Stimulated activated memory B cell treated with anti-CD40 and anti-IgM and Interleukin-4, amounts not matched to agents 10 μg/mL and 1 μg/mL and 100 μg/mL, for 72 hours (primary cell): ENCODE measurements at regions not wholly inside any gene's neighbourhood (a gene's known extent, or its start where the extent isn't known, plus 50 kb on each side); places are given as distances from the start of the nearest gene placed in this dataset.
"Not testable (repeated sequence)": the region's sequence is repeated elsewhere in the genome, so short reads cannot be mapped to it uniquely, and the experiment has no call there.

Experiments used
- ATAC-seq: fragments of 150-1000 bp; cut with Tn5 transposase; 2 replicates; pipeline ENCODE4 v1.10.0; 2021
- H3K27ac Mint-ChIP-seq: one replicate; pipeline ENCODE4 v1.8.0; 2022; ENCODE audit warnings: mild to moderate bottlenecking, mixed read lengths
- H3K27me3 Mint-ChIP-seq: one replicate; pipeline ENCODE4 v1.8.0; 2022; ENCODE audit warnings: mixed read lengths
- H3K36me3 Mint-ChIP-seq: one replicate; pipeline ENCODE4 v1.8.0; 2022; ENCODE audit warnings: mixed read lengths
- H3K4me1 Mint-ChIP-seq: one replicate; pipeline ENCODE4 v1.8.0; 2022; ENCODE audit warnings: mixed read lengths
- H3K4me3 Mint-ChIP-seq: one replicate; pipeline ENCODE4 v1.8.0; 2022; ENCODE audit warnings: mild to moderate bottlenecking, moderate library complexity, mixed read lengths
- H3K9me3 Mint-ChIP-seq: one replicate; pipeline ENCODE4 v1.8.0; 2022; ENCODE audit warnings: mixed read lengths

GRCh38 chr7:113752689-113753088, 166.1 kb downstream of the PPP1R3A start:
- no peaks in the 10 kb centered on the region for H3K4me1 Mint-ChIP-seq
- H3K27ac Mint-ChIP-seq: no peak overlapping the region
- no peak overlapping the region for H3K4me3 Mint-ChIP-seq
- no peak for ATAC-seq
- H3K27me3 Mint-ChIP-seq: no peaks in the 10 kb centered on the region
- peaks cover 3% of the 10 kb centered on the region for H3K9me3 Mint-ChIP-seq
- H3K36me3 Mint-ChIP-seq: no peaks in the 10 kb centered on the region

GRCh38 chr7:113752289-113752688, 166.5 kb downstream of the PPP1R3A start:
- H3K27ac Mint-ChIP-seq: no peak overlapping the region
- no peaks in the 10 kb centered on the region for H3K36me3 Mint-ChIP-seq
- H3K4me1 Mint-ChIP-seq: no peaks in the 10 kb centered on the region
- no peak overlapping the region for H3K4me3 Mint-ChIP-seq
- no peaks in the 10 kb centered on the region for H3K27me3 Mint-ChIP-seq
- no peak for ATAC-seq
- H3K9me3 Mint-ChIP-seq: no peaks in the 10 kb centered on the region

- H3K36me3 Mint-ChIP-seq: no peaks in the 10 kb centered on the region
- H3K9me3 Mint-ChIP-seq: no peaks in the 10 kb centered on the region
- no peak overlapping the region for H3K27ac Mint-ChIP-seq
- no peak for ATAC-seq
- H3K4me1 Mint-ChIP-seq: no peaks in the 10 kb centered on the region
- H3K27me3 Mint-ChIP-seq: no peaks in the 10 kb centered on the region
- no peak overlapping the region for H3K4me3 Mint-ChIP-seq
These were observed 167.3 kb downstream of the PPP1R3A start for GRCh38 chr7:113751547-113751946.

- H3K27ac Mint-ChIP-seq, H3K9me3 Mint-ChIP-seq, H3K27me3 Mint-ChIP-seq, H3K36me3 Mint-ChIP-seq, ATAC-seq, H3K4me3 Mint-ChIP-seq, H3K4me1 Mint-ChIP-seq: not testable (repeated sequence)
These were observed 170.4 kb downstream of the PPP1R3A start for GRCh38 chr7:113748385-113748784.

- not testable (repeated sequence) for H3K4me1 Mint-ChIP-seq, H3K27ac Mint-ChIP-seq, H3K27me3 Mint-ChIP-seq, H3K36me3 Mint-ChIP-seq, H3K4me3 Mint-ChIP-seq, ATAC-seq
- H3K9me3 Mint-ChIP-seq: peaks cover 13% of the 10 kb centered on the region
These were observed 175.8 kb downstream of the PPP1R3A start for GRCh38 chr7:113742946-113743431.

GRCh38 chr7:113742377-113742776, 176.4 kb downstream of the PPP1R3A start:
- ATAC-seq: no peak
- peaks cover 13% of the 10 kb centered on the region for H3K9me3 Mint-ChIP-seq
- H3K27me3 Mint-ChIP-seq: no peaks in the 10 kb centered on the region
- H3K4me1 Mint-ChIP-seq: no peaks in the 10 kb centered on the region
- no peak overlapping the region for H3K4me3 Mint-ChIP-seq
- H3K27ac Mint-ChIP-seq: no peak overlapping the region
- no peaks in the 10 kb centered on the region for H3K36me3 Mint-ChIP-seq

- Mint-ChIP-seq H3K4me1 (no peaks in the 10 kb centered on the region), H3K36me3 (no peaks in the 10 kb centered on the region), H3K27ac (no peak overlapping the region), H3K4me3 (no peak overlapping the region), H3K9me3 (no peaks in the 10 kb centered on the region), H3K27me3 (no peaks in the 10 kb centered on the region)
- ATAC-seq: no peak
These were observed 187.2 kb downstream of the PPP1R3A start for GRCh38 chr7:113731571-113731970.

GRCh38 chr7:113730309-113730955, 188.4 kb downstream of the PPP1R3A start:
- no peaks in the 10 kb centered on the region for H3K36me3 Mint-ChIP-seq
- H3K4me3 Mint-ChIP-seq: no peak overlapping the region
- H3K4me1 Mint-ChIP-seq: no peaks in the 10 kb centered on the region
- no peaks in the 10 kb centered on the region for H3K27me3 Mint-ChIP-seq
- H3K9me3 Mint-ChIP-seq: no peaks in the 10 kb centered on the region
- no peak overlapping the region for H3K27ac Mint-ChIP-seq
- no peak for ATAC-seq

- H3K9me3 Mint-ChIP-seq: no peaks in the 10 kb centered on the region
- no peaks in the 10 kb centered on the region for H3K36me3 Mint-ChIP-seq
- no peaks in the 10 kb centered on the region for H3K27me3 Mint-ChIP-seq
- ATAC-seq: no peak
- no peaks in the 10 kb centered on the region for H3K4me1 Mint-ChIP-seq
- H3K4me3 Mint-ChIP-seq: no peak overlapping the region
- H3K27ac Mint-ChIP-seq: no peak overlapping the region
These were observed 191.3 kb downstream of the PPP1R3A start for GRCh38 chr7:113727486-113727885.

- no peaks in the 10 kb centered on the region for H3K9me3 Mint-ChIP-seq
- no peak overlapping the region for H3K27ac Mint-ChIP-seq
- no peaks in the 10 kb centered on the region for H3K4me1 Mint-ChIP-seq
- no peak overlapping the region for H3K4me3 Mint-ChIP-seq
- no peaks in the 10 kb centered on the region for H3K36me3 Mint-ChIP-seq
- H3K27me3 Mint-ChIP-seq: no peaks in the 10 kb centered on the region
- ATAC-seq: no peak
These were observed 196.8 kb downstream of the PPP1R3A start for GRCh38 chr7:113722006-113722405.

GRCh38 chr7:113717739-113718138, 201.1 kb downstream of the PPP1R3A start:
- Mint-ChIP-seq H3K4me1 (no peaks in the 10 kb centered on the region), H3K27me3 (no peaks in the 10 kb centered on the region), H3K27ac (no peak overlapping the region), H3K4me3 (no peak overlapping the region), H3K36me3 (no peaks in the 10 kb centered on the region), H3K9me3 (no peaks in the 10 kb centered on the region)
- no peak for ATAC-seq

GRCh38 chr7:113715981-113716856, 202.6 kb downstream of the PPP1R3A start:
- Mint-ChIP-seq H3K36me3 (no peaks in the 10 kb centered on the region), H3K4me3 (no peak overlapping the region), H3K9me3 (peaks cover 6% of the 10 kb centered on the region), H3K4me1 (no peaks in the 10 kb centered on the region), H3K27ac (no peak overlapping the region), H3K27me3 (no peaks in the 10 kb centered on the region)
- no peak for ATAC-seq

GRCh38 chr7:113715262-113715661, 203.5 kb downstream of the PPP1R3A start:
- H3K9me3 Mint-ChIP-seq: peaks cover 6% of the 10 kb centered on the region
- H3K27ac Mint-ChIP-seq: no peak overlapping the region
- no peak for ATAC-seq
- peaks cover 3% of the 10 kb centered on the region for H3K4me1 Mint-ChIP-seq
- H3K4me3 Mint-ChIP-seq: no peak overlapping the region
- H3K36me3 Mint-ChIP-seq: no peaks in the 10 kb centered on the region
- peaks cover 4% of the 10 kb centered on the region for H3K27me3 Mint-ChIP-seq

- H3K36me3 Mint-ChIP-seq: no peaks in the 10 kb centered on the region
- H3K9me3 Mint-ChIP-seq: peaks cover 6% of the 10 kb centered on the region
- H3K4me1 Mint-ChIP-seq: peaks cover 6% of the 10 kb centered on the region
- peaks cover 9% of the 10 kb centered on the region for H3K27me3 Mint-ChIP-seq
- H3K27ac Mint-ChIP-seq: no peak overlapping the region
- peak; percentile 61 for ATAC-seq
- no peak overlapping the region for H3K4me3 Mint-ChIP-seq
These were observed 208.3 kb downstream of the PPP1R3A start for GRCh38 chr7:113710310-113711096.

- no peaks in the 10 kb centered on the region for H3K9me3 Mint-ChIP-seq
- H3K4me1 Mint-ChIP-seq: peaks cover 5% of the 10 kb centered on the region
- no peak for ATAC-seq
- H3K36me3 Mint-ChIP-seq: no peaks in the 10 kb centered on the region
- no peak overlapping the region for H3K27ac Mint-ChIP-seq
- H3K27me3 Mint-ChIP-seq: peaks cover 7% of the 10 kb centered on the region
- H3K4me3 Mint-ChIP-seq: no peak overlapping the region
These were observed 213.4 kb downstream of the PPP1R3A start for GRCh38 chr7:113705439-113705838.
